ENCODE measurements at regions not wholly inside any gene's neighbourhood (a gene's known extent, or its start where the extent isn't known, plus 50 kb on each side); places are given as distances from the start of the nearest gene placed in this dataset.
A peak's percentile ranks its signal among the peaks of the same experiment; 100 is the strongest.

DNA sequence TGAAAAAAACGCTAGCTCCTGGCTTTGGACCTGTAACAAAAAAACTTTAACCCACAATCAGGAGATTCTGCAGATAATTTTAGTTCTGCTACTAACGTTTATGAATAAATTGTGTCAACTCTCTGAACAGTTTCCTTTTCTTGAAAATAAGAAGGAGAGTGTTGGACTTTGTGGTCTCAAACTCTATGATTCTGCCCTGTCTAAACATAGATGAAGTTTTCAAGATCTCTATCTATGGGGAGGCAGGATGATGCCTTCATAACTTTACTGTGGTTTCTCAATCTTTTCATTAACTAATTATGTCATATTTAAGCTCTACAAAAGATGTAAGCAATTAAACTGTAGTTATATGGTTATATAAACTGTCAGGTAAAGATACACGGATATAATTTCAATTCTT is 162.0 kb downstream of the REEP3 start:
- Histone ChIP-seq H3K4me2 (no peak overlapping the region), H3K9ac (no peak overlapping the region), H3K36me3 (no peaks in the 10 kb centered on the region), H3K4me3 (no peak overlapping the region), H3K79me2 (ENCODE audit: low read depth) (no peaks in the 10 kb centered on the region), H3K9me3 (ENCODE audit: low read depth) (no peaks in the 10 kb centered on the region), H4K20me1 (ENCODE audit: low read depth) (no peaks in the 10 kb centered on the region), H3K4me1 (no peaks in the 10 kb centered on the region), H3K27ac (no peak overlapping the region), H3K27me3 (no peaks in the 10 kb centered on the region), H3F3A (ENCODE audit: low read depth) (no peaks in the 10 kb centered on the region), H2AFZ (replicated peaks) (no peak overlapping the region)
- Mint-ChIP-seq H3K4me3 (no peak overlapping the region), H3K4me1 (peaks cover 4% of the 10 kb centered on the region), H3K27ac (no peak overlapping the region), H3K36me3 (no peaks in the 10 kb centered on the region), H3K27me3 (ENCODE audit: insufficient read depth, low read depth) (peaks cover 3% of the 10 kb centered on the region), H3K9me3 (no peaks in the 10 kb centered on the region)
- TF ChIP-seq EZH2phosphoT487 (IDR thresholded peaks at IDR 0.05) (no peak), EZH2 (IDR thresholded peaks at IDR 0.05) (no peak)
- TF ChIP-seq, protein P1, sequence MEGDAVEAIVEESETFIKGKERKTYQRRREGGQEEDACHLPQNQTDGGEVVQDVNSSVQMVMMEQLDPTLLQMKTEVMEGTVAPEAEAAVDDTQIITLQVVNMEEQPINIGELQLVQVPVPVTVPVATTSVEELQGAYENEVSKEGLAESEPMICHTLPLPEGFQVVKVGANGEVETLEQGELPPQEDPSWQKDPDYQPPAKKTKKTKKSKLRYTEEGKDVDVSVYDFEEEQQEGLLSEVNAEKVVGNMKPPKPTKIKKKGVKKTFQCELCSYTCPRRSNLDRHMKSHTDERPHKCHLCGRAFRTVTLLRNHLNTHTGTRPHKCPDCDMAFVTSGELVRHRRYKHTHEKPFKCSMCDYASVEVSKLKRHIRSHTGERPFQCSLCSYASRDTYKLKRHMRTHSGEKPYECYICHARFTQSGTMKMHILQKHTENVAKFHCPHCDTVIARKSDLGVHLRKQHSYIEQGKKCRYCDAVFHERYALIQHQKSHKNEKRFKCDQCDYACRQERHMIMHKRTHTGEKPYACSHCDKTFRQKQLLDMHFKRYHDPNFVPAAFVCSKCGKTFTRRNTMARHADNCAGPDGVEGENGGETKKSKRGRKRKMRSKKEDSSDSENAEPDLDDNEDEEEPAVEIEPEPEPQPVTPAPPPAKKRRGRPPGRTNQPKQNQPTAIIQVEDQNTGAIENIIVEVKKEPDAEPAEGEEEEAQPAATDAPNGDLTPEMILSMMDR (IDR thresholded peaks at IDR 0.05): no peak
- DNase-seq (ENCODE audit: low spot score): no peak

GRCh38 chr10:63683686-63684085 is 162.5 kb downstream of the REEP3 start:
- Histone ChIP-seq H3K4me3 (no peak overlapping the region), H3K36me3 (no peaks in the 10 kb centered on the region), H4K20me1 (ENCODE audit: low read depth) (no peaks in the 10 kb centered on the region), H3K4me1 (no peaks in the 10 kb centered on the region), H3K4me2 (no peak overlapping the region), H3K9me3 (ENCODE audit: low read depth) (no peaks in the 10 kb centered on the region), H3F3A (ENCODE audit: low read depth) (no peaks in the 10 kb centered on the region), H3K9ac (no peak overlapping the region), H3K27ac (no peak overlapping the region), H3K79me2 (ENCODE audit: low read depth) (no peaks in the 10 kb centered on the region), H2AFZ (replicated peaks) (peak overlapping the region; percentile 26), H3K27me3 (no peaks in the 10 kb centered on the region)
- Mint-ChIP-seq H3K9me3 (no peaks in the 10 kb centered on the region), H3K27me3 (ENCODE audit: insufficient read depth, low read depth) (peaks cover 3% of the 10 kb centered on the region), H3K4me3 (no peak overlapping the region), H3K4me1 (peaks cover 4% of the 10 kb centered on the region), H3K27ac (no peak overlapping the region), H3K36me3 (no peaks in the 10 kb centered on the region)
- TF ChIP-seq, protein P1 (IDR thresholded peaks at IDR 0.05): no peak
- TF ChIP-seq EZH2phosphoT487 (IDR thresholded peaks at IDR 0.05): no peak
- no peak for DNase-seq (ENCODE audit: low spot score)

DNA sequence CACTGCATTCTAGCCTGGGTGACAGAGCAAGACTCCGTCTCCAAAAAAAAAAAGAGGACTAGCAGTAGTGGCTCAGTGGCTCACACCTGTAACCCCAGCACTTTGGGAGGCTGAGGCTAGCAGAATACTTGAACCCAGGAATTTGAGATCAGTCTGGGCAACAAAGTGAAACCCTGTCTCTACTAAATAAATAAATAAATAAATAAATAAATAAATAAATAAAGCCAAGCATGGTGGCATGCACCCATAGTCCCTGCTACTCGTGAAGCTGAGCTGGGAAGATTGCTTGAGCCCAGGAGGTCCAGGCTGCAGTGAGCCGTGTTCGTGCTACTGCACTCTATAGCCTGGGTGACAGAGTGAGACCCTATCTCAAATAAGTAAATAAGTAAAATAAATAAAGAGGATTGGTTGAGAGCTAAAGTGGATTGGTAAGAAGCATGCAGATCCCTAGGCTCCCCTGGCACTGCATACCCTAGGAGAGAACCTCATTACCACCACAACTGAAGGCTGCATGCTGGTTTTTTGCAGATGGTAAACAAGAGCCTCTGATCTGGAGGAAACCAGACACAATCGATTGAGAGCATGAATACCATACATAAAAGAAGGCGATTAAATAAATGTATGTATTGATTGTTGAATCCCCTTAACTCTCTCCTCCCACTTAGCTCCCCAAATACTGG is 163.2 kb downstream of the REEP3 start:
- no peak overlapping the region for H3K27ac Mint-ChIP-seq
- Histone ChIP-seq H2AFZ (replicated peaks) (peak overlapping the region; percentile 41), H4K20me1 (ENCODE audit: low read depth) (no peaks in the 10 kb centered on the region), H3K9ac (no peak overlapping the region), H3K4me3 (no peak overlapping the region), H3K4me2 (no peak overlapping the region), H3K27ac (no peak overlapping the region), H3F3A (ENCODE audit: low read depth) (no peaks in the 10 kb centered on the region), H3K36me3 (no peaks in the 10 kb centered on the region), H3K27me3 (no peaks in the 10 kb centered on the region), H3K79me2 (ENCODE audit: low read depth) (no peaks in the 10 kb centered on the region), H3K9me3 (ENCODE audit: low read depth) (no peaks in the 10 kb centered on the region), H3K4me1 (no peaks in the 10 kb centered on the region)
- no peaks in the 10 kb centered on the region for H3K36me3 Mint-ChIP-seq
- no peak for DNase-seq (ENCODE audit: low spot score)
- peaks cover 4% of the 10 kb centered on the region for H3K4me1 Mint-ChIP-seq
- H3K4me3 Mint-ChIP-seq: no peak overlapping the region
- H3K9me3 Mint-ChIP-seq: no peaks in the 10 kb centered on the region
- TF ChIP-seq EZH2 (IDR thresholded peaks at IDR 0.05) (no peak), EZH2phosphoT487 (IDR thresholded peaks at IDR 0.05) (no peak)
- TF ChIP-seq, protein P1 (IDR thresholded peaks at IDR 0.05): no peak
- H3K27me3 Mint-ChIP-seq (ENCODE audit: insufficient read depth, low read depth): peaks cover 3% of the 10 kb centered on the region

Data from neural progenitor cell (in vitro differentiated cells).